Glutamatergic neuron (in vitro differentiated cells): ENCODE measurements at regions not wholly inside any gene's neighbourhood (a gene's known extent, or its start where the extent isn't known, plus 50 kb on each side); places are given as distances from the start of the nearest gene placed in this dataset.

Source experiments
- DNase-seq: peaks from one replicate; pipeline ENCODE4 v3.0.0; 2022
- H3K27ac Mint-ChIP-seq: one replicate; pipeline ENCODE4 v1.8.0; 2020; ENCODE audit warnings: mild to moderate bottlenecking, mixed read lengths, inconsistent platforms; ENCODE audit not compliant: unreplicated experiment
- H3K27me3 Mint-ChIP-seq: one replicate; pipeline ENCODE4 v1.8.0; 2020; ENCODE audit warnings: mild to moderate bottlenecking, moderate library complexity, mixed read lengths, inconsistent platforms; ENCODE audit not compliant: unreplicated experiment
- H3K36me3 Mint-ChIP-seq: one replicate; pipeline ENCODE4 v1.8.0; 2020; ENCODE audit warnings: mild to moderate bottlenecking, mixed read lengths, inconsistent platforms; ENCODE audit not compliant: unreplicated experiment
- H3K4me1 Mint-ChIP-seq: one replicate; pipeline ENCODE4 v1.8.0; 2020; ENCODE audit warnings: mild to moderate bottlenecking, low read depth, mixed read lengths, inconsistent platforms; ENCODE audit not compliant: unreplicated experiment
- H3K4me3 Mint-ChIP-seq: one replicate; pipeline ENCODE4 v1.8.0; 2020; ENCODE audit warnings: mild to moderate bottlenecking, mixed read lengths, inconsistent platforms; ENCODE audit not compliant: unreplicated experiment
- H3K9me3 Mint-ChIP-seq: one replicate; pipeline ENCODE4 v1.8.0; 2020; ENCODE audit warnings: mild to moderate bottlenecking, moderate library complexity, mixed read lengths, inconsistent platforms; ENCODE audit not compliant: unreplicated experiment
- CTCF ChIP-seq: fragments of 200-600 bp; sonication (generic); IDR thresholded peaks from one replicate; pipeline ENCODE4 v1.5.0; 2021; ENCODE audit not compliant: partially characterized antibody, unreplicated experiment

GRCh38 chr10:113240736-113241135 is 290.7 kb downstream of the TCF7L2 start:
- H3K36me3 Mint-ChIP-seq, result no peaks in the 10 kb centered on the region
- H3K27me3 Mint-ChIP-seq, result no peaks in the 10 kb centered on the region
- no peak for TF ChIP-seq CTCF
- no peaks in the 10 kb centered on the region for H3K9me3 Mint-ChIP-seq
- H3K4me3 Mint-ChIP-seq, result no peak overlapping the region
- H3K4me1 Mint-ChIP-seq, result no peaks in the 10 kb centered on the region
- no peak overlapping the region for H3K27ac Mint-ChIP-seq
- DNase-seq, result no peak

DNA sequence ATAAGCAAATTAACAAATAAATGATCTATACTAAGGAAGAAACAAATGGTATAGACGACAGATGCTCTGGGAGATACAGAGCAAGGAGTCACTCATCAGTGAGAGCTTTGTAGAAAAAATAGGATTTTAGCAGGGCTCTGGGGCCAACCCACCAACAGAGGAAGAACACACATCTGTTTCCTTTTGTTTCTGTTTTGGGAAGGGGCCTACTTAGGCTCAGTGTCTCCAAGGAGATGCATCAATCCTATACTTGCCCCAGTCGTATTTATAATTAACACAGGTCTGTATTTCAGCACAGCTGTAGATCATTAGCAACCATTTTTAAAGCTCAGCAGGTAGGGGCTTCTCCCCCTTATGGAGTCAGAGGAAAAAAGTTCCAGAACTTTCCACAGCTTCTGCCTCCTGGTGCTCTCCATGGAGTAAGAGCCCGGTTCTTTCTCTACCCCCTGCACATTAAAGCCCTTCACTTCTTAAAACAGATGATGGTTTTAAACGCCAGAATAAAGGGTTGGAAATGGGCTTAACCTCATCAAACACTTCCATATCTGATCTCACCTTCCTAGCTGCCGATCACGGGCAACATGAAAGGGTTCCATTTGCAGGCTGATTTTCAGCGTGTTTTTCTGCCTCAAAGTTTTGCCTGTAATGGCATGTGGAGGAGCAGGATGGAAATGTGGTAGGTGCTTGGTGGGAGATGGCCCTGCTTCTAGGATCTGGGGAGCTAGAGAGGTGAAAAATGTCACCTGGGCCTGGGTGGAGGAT is 291.7 kb downstream of the TCF7L2 start:
- TF ChIP-seq CTCF, result no peak
- no peak overlapping the region for H3K27ac Mint-ChIP-seq
- H3K9me3 Mint-ChIP-seq, result no peaks in the 10 kb centered on the region
- no peak overlapping the region for H3K4me3 Mint-ChIP-seq
- no peaks in the 10 kb centered on the region for H3K4me1 Mint-ChIP-seq
- no peaks in the 10 kb centered on the region for H3K27me3 Mint-ChIP-seq
- DNase-seq, result no peak
- no peaks in the 10 kb centered on the region for H3K36me3 Mint-ChIP-seq

DNA sequence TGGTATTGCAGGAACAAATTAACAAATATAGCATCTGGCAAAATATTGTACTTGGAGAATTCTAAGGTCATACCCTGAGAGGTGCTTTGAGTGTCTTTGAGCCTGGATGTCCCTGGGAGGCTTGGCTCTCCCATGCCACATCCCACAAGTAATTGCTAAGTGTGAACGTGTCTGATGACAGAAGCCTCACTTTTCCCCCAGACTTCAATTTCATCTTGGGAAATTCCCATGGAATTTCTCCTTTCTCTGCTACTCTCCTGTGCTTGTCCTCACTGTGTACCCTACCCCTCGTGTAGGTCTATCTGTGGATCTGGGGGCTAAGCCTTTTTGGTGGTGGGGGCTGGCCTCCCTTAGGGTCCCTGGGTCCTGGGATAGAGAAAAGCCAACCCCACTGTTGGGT is 293.3 kb downstream of the TCF7L2 start:
- Mint-ChIP-seq H3K4me3 (no peak overlapping the region), H3K36me3 (no peaks in the 10 kb centered on the region), H3K4me1 (no peaks in the 10 kb centered on the region), H3K9me3 (no peaks in the 10 kb centered on the region), H3K27me3 (no peaks in the 10 kb centered on the region), H3K27ac (no peak overlapping the region)
- TF ChIP-seq CTCF, result no peak
- no peak for DNase-seq

- peaks cover 5% of the 10 kb centered on the region for H3K36me3 Mint-ChIP-seq
- no peaks in the 10 kb centered on the region for H3K9me3 Mint-ChIP-seq
- no peaks in the 10 kb centered on the region for H3K4me1 Mint-ChIP-seq
- no peak for TF ChIP-seq CTCF
- no peak overlapping the region for H3K27ac Mint-ChIP-seq
- H3K27me3 Mint-ChIP-seq, result no peaks in the 10 kb centered on the region
- H3K4me3 Mint-ChIP-seq, result no peak overlapping the region
- no peak for DNase-seq
These were observed 294.7 kb downstream of the TCF7L2 start for GRCh38 chr10:113244750-113245149.

GRCh38 chr10:113245286-113245685 is 295.2 kb downstream of the TCF7L2 start:
- no peaks in the 10 kb centered on the region for H3K9me3 Mint-ChIP-seq

More at GRCh38 chr10:113245286-113245685, 295.2 kb downstream of the TCF7L2 start:
- peaks cover 5% of the 10 kb centered on the region for H3K36me3 Mint-ChIP-seq
- TF ChIP-seq CTCF, result no peak
- H3K27me3 Mint-ChIP-seq, result no peaks in the 10 kb centered on the region
- no peaks in the 10 kb centered on the region for H3K4me1 Mint-ChIP-seq
- DNase-seq, result no peak
- no peak overlapping the region for H3K27ac Mint-ChIP-seq
- no peak overlapping the region for H3K4me3 Mint-ChIP-seq
